HepG2 (cell line): ENCODE measurements at regions not wholly inside any gene's neighbourhood (a gene's known extent, or its start where the extent isn't known, plus 50 kb on each side); places are given as distances from the start of the nearest gene placed in this dataset.

ENCODE experiments used
- ATAC-seq: fragments of 200-7000 bp; cut with Tn5 transposase; 3 replicates; pipeline ENCODE4 v1.9.1; 2020; ENCODE audit warnings: mild to moderate bottlenecking, moderate library complexity
- BruUV-seq: library from RNA; stranded (reverse); fragments of 400-500 nt; replicated peaks from 2 replicates; lab custom pipeline; 2021; lab: Mats Ljungman, UMichigan
- CTCF ChIA-PET: fragments of 300-600 bp; formaldehyde crosslinking; extraction: SDS; loops from one replicate; lab custom pipeline; 2021; ENCODE audit warnings: low total read pairs, inconsistent platforms, low intra/inter-chr PET ratio; lab: Yijun Ruan, JAX
- POLR2A ChIA-PET: fragments of 350-600 bp; sonication (Branson Sonifier 250); formaldehyde crosslinking; loops from one replicate; lab custom pipeline; 2020; ENCODE audit warnings: antibody characterized with exemption, inconsistent platforms; lab: Yijun Ruan, JAX
- DNase-seq: peaks from one replicate; pipeline ENCODE4 v3.0.0-alpha.2; 2015; ENCODE audit warnings: low spot score
- FAIRE-seq: peaks from 3 replicates; lab custom pipeline; 2011; peaks lifted over from hg19 to GRCh38; lab: Jason Lieb, UNC
- H2AFZ ChIP-seq: one replicate; pipeline ENCODE4 v1.6.1; 2011; ENCODE audit warnings: low read length, inconsistent platforms
- H3K27ac ChIP-seq: fragments of 300-600 bp; 3 replicates; pipeline ENCODE4 v1.8.0; 2011; ENCODE audit warnings: mixed run types, mild to moderate bottlenecking, mixed read lengths, low read length, inconsistent platforms; ENCODE audit not compliant: insufficient read depth; ENCODE audit errors: extremely low read length
- H3K27me3 ChIP-seq, 2 experiments: fragments of 200-600 bp in 1 of 2; 2 replicates in 1 of 2; 3 replicates in 1 of 2; pipeline versions ENCODE4 v1.6.0 to v1.8.0; 2011; ENCODE audit warnings: low read length in 2 of 2, mild to moderate bottlenecking in 2 of 2, moderate library complexity in 2 of 2, inconsistent platforms in 1 of 2; ENCODE audit not compliant: insufficient read depth in 2 of 2, control insufficient read depth in 1 of 2
- H3K36me3 ChIP-seq, 2 experiments: fragments of 200-600 bp in 1 of 2; replicated peaks in 1 of 2; 2 replicates in 1 of 2; 3 replicates in 1 of 2; pipeline versions ENCODE4 v1.5.1 to v1.8.0; 2011; ENCODE audit warnings: low read length in 2 of 2, inconsistent platforms in 1 of 2; ENCODE audit not compliant: insufficient read depth in 2 of 2, control insufficient read depth in 1 of 2
- H3K4me1 ChIP-seq: 2 replicates; pipeline ENCODE4 v1.5.1; 2012; ENCODE audit warnings: low read length, inconsistent platforms; ENCODE audit not compliant: insufficient read depth
- H3K4me2 ChIP-seq: 2 replicates; pipeline ENCODE4 v1.6.0; 2011; ENCODE audit warnings: low read depth, low read length, inconsistent platforms
- H3K4me3 ChIP-seq, 3 experiments: fragments of 200-600 bp in 1 of 3; sonication (generic), shearing (Covaris generic) in 1 of 3; replicated peaks in 1 of 3; 2 replicates each; pipeline ENCODE4 v1.5.1; 2011 to 2016; ENCODE audit warnings: low read length in 3 of 3, inconsistent platforms in 2 of 3, low read depth in 2 of 3, mild to moderate bottlenecking in 2 of 3, control low read depth in 1 of 3, mixed read lengths in 1 of 3; ENCODE audit not compliant: insufficient read depth in 1 of 3
- H3K79me2 ChIP-seq: one replicate; pipeline ENCODE4 v1.6.1; 2011; ENCODE audit warnings: low read length, inconsistent platforms; ENCODE audit not compliant: insufficient read depth
- H3K9ac ChIP-seq: 2 replicates; pipeline ENCODE4 v1.6.0; 2011; ENCODE audit warnings: mild to moderate bottlenecking, low read depth, low read length, inconsistent platforms; ENCODE audit not compliant: insufficient read depth
- H3K9me3 ChIP-seq: 2 replicates; pipeline ENCODE4 v1.5.1; 2012; ENCODE audit warnings: mild to moderate bottlenecking, low read length
- H4K20me1 ChIP-seq: 2 replicates; pipeline ENCODE4 v1.6.0; 2011; ENCODE audit warnings: inconsistent platforms, mild to moderate bottlenecking, low read length, moderate library complexity; ENCODE audit not compliant: insufficient read depth
- CENPX ChIP-seq: sonication (generic); formaldehyde crosslinking; IDR thresholded peaks from 2 replicates; pipeline ENCODE4 v1.9.0; 2021; ENCODE audit warnings: mild to moderate bottlenecking, missing genetic modification reagents, moderate library complexity
- NPAS2 ChIP-seq: sonication (generic); formaldehyde crosslinking; IDR thresholded peaks from 2 replicates; pipeline ENCODE4 v1.8.0; 2022; ENCODE audit warnings: mild to moderate bottlenecking, missing genetic modification reagents, borderline replicate concordance
- PTBP1 ChIP-seq: fragments of 200-400 bp; formaldehyde crosslinking; IDR thresholded peaks from 2 replicates; pipeline ENCODE4 v1.6.1; 2018; ENCODE audit warnings: low read length, low read depth; ENCODE audit not compliant: poor library complexity, severe bottlenecking
- SP1 ChIP-seq, 2 experiments: fragments of 450-650 bp in 1 of 2; sonication (generic) in 1 of 2; formaldehyde crosslinking in 1 of 2; IDR thresholded peaks; 2 replicates each; pipeline versions ENCODE4 v1.4.0 to v1.6.1; 2016 to 2020; ENCODE audit warnings: missing genetic modification reagents in 1 of 2
- ZBTB10 ChIP-seq: sonication (generic); formaldehyde crosslinking; IDR thresholded peaks from 2 replicates; pipeline ENCODE4 v1.4.0; 2020; ENCODE audit warnings: missing genetic modification reagents, borderline replicate concordance
- ZNF18 ChIP-seq: sonication (generic); formaldehyde crosslinking; IDR thresholded peaks from 2 replicates; pipeline ENCODE4 v1.8.0; 2022; ENCODE audit warnings: mild to moderate bottlenecking, missing genetic modification reagents; ENCODE audit not compliant: insufficient replicate concordance
- ZNF296 ChIP-seq: sonication (generic); formaldehyde crosslinking; conservative IDR thresholded peaks from 2 replicates; pipeline ENCODE4 v1.5.0; 2020; ENCODE audit warnings: mild to moderate bottlenecking, missing genetic modification reagents
- ZNF652 ChIP-seq: IDR thresholded peaks from 2 replicates; pipeline ENCODE4 v1.6.1; 2016; ENCODE audit warnings: low read depth, borderline replicate concordance
- WGBS: methylation state at CpG from one replicate; pipeline ENCODE4 v1.1.6; 2017; ENCODE audit warnings: low lambda C conversion rate; 5-methylcytosine and 5-hydroxymethylcytosine counted together
- in situ Hi-C: cut with HindIII; loops from 2 replicates; pipeline ENCODE4 v1.10.0; 2017; ENCODE audit warnings: low pct_unique_long_range_greater_than_20kb; ENCODE audit not compliant: extremely low pct_ligation_motif_present
- intact Hi-C: fragments of 100-400 bp; cut with micrococcal nuclease; formaldehyde crosslinking; loops from one replicate; pipeline ENCODE4 v1.10.0; 2022; ENCODE audit not compliant: unreplicated experiment

GRCh38 chr4:188779581-188779980, 640.3 kb downstream of the TRIML1 start:
- ATAC-seq, result no peak

More at GRCh38 chr4:188779581-188779980, 640.3 kb downstream of the TRIML1 start:
- Histone ChIP-seq H3K4me3 (no peak overlapping the region), H3K27ac (no peak overlapping the region), H3K4me2 (no peak overlapping the region), H3K79me2 (no peaks in the 10 kb centered on the region), H4K20me1 (no peaks in the 10 kb centered on the region), H3K27me3 (no peaks in the 10 kb centered on the region), H2AFZ (no peak overlapping the region), H3K9ac (no peak overlapping the region), H3K4me1 (no peaks in the 10 kb centered on the region), H3K36me3 (no peaks in the 10 kb centered on the region), H3K9me3 (no peaks in the 10 kb centered on the region)
- WGBS, result 0% methylated on average over 3 of the region's 3 CpGs
- FAIRE-seq, result no peak
- POLR2A ChIA-PET, result no interaction called here
- intact Hi-C loops, result no loop called here
- in situ Hi-C loops, result no loop called here
- CTCF ChIA-PET, result no interaction called here
- TF ChIP-seq ZBTB10 (CRISPR knock-in tag) (no peak), PTBP1 (no peak), SP1 (IDR thresholded peaks at IDR 0.05) (no peak), SP1 (CRISPR knock-in tag; IDR thresholded peaks at IDR 0.05) (no peak), CENPX (CRISPR knock-in tag) (no peak), ZNF652 (CRISPR knock-in tag) (no peak), NPAS2 (no peak), ZNF18 (CRISPR knock-in tag) (no peak), ZNF296 (no peak)
- no peak for DNase-seq
- no TSS peak for BruUV-seq
